HK-2 (cell line): ENCODE measurements at regions not wholly inside any gene's neighbourhood (a gene's known extent, or its start where the extent isn't known, plus 50 kb on each side); places are given as distances from the start of the nearest gene placed in this dataset.
"Not testable (repeated sequence)": the region's sequence is repeated elsewhere in the genome, so short reads cannot be mapped to it uniquely, and the experiment has no call there.

Experiments
- DNase-seq: peaks from one replicate; pipeline ENCODE4 v3.0.0-alpha.2; 2018; ENCODE audit not compliant: unreplicated experiment

DNA sequence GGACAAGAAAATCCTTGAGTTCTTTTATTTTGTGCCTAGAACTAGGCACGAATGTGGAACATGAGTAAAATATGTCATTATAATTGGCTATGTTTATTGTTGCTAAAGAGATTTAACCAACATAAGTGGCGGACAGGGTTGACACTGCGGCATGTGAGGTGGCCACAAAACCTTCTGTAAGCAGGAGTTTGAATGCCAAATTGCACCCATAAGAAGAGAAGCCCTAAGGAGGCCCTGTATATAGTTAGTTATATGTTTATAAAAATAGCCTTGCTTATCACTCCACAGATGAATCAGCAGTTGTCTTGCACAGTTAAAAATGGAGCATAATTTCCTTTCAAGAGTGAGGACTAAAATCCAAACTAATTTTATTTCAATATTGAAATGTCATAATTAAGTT, 336.1 kb downstream of the GBA3 start:
- DNase-seq = no peak

DNA sequence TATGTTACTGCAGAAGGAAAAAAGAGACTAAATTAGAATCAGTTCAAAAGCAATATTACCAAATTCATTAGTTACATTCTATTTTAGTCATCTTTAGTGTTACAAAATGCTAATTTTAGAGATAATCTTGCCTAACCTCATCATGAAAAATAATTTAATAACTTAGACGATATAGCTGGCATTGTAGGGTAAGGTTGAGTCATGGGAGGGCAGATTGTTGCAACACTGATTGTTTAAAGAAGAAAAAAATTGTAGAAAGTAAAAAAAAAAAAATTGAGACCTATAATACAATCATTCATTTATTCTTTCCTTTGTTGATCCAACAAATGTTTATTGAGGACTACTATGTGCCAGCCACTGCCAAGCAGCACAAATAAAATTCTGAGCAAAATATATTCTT, 330.9 kb downstream of the GBA3 start:
- DNase-seq = no peak

DNA sequence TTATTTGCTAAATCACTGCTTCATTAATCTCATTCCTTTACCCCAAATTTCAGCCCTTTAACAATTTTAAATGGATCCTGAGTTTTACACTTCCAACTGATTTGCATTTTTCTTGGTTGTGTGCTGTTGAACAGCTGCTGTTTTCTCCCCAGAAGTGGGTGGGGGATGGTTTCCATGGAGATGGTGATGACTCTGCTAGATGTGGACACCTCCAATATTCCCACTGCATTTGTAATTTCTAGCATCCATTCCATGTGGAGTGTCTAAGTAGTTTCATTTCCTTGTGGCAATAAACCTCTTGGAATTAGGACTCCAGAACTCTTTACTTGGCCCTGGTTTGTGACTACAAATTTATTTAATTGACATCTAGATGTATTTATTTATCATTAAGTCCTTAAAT, 330.4 kb downstream of the GBA3 start:
- no peak for DNase-seq

DNA sequence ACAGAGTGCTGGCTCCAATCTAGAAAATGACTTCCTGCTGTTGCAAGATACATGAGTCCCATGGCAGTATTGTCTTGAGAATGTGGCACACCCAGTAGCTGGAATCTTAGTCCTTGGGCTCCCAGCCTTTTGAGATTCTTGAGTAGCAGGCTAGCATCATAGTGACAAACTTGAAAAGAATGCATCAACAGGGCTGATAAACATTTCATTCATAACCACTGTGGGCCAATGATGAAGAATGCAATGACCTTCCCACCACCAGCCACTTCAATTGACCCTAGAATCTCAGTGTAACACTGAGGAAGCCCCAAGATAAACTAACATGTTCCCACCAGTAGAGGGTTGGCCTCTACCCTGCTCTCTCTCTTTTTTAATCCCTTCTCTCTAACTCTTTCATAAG, 329.3 kb downstream of the GBA3 start:
- DNase-seq = peak; percentile 38

DNA sequence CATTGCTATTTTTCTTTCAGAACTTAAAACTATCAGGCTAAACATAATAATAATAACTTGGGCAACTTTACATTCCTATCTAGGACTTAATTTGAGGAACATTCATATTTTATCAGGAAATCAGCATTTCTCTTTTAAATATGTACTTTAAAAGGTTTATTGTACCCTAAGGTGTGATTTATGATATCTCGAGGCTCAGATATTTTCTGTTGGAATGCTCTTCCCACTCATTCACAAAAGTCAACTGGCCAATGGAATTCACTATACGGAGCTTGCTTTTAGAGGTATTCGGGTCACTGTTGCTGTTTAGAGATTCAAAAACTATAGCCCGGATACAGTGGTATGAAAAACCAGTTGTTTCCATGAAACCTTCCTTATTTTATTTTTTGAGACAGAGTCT, 328.3 kb downstream of the GBA3 start:
- no peak for DNase-seq

DNA sequence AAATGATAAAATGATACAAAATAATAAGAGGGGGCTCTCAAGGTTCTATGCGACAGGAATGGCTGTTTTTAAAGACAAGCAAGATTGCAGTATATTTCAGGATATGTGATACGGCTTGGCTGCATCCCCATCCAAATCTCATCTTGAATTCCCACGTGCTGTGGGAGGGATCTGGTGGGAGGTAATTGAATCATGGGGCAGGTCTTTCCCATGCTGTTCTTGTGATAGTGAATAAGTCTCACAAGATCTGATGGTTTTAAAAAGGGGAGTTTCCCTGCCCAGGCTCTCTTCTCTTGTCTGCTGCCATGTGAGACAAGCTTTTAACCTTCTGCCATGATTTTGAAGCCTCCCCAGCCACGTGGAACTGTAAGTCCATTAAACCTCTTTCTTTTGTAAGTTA, 327.7 kb downstream of the GBA3 start:
- not testable (repeated sequence) for DNase-seq

DNA sequence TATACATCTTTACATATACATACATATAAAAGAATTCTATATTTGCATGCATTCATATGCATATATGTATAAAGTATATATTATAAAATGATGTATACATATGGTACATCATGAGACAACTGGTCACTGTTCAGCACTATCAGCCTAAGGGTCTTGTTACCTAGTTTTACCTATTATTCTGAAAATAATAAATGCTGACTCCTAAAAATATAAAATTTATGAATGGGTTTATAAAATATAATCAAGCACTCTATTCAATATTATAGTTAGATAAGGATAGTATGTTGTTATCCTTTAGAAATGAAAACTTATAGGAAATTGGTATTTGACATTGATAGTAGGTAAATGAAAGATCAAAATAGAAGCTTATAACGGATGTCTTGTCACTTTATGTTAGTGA, 324.2 kb downstream of the GBA3 start:
- no peak for DNase-seq

DNA sequence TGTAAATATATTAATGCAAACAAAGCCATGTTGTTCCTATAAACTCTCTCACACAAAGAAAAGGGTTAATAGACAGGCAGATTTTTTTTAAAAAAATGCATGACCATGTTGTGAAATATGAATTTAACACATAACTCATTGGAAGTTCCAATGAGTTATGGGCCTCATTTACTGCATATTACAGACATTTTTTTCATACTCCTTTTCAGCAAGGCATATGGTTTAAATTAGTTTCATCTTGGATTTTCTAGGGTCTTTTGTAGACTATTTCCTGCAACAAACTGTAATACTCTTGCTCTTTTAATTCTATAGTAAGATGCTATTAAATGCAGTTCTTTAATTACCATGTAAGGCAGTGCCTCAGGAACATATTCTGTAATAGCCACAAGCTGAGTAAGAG, 323.1 kb downstream of the GBA3 start:
- DNase-seq = no peak

DNA sequence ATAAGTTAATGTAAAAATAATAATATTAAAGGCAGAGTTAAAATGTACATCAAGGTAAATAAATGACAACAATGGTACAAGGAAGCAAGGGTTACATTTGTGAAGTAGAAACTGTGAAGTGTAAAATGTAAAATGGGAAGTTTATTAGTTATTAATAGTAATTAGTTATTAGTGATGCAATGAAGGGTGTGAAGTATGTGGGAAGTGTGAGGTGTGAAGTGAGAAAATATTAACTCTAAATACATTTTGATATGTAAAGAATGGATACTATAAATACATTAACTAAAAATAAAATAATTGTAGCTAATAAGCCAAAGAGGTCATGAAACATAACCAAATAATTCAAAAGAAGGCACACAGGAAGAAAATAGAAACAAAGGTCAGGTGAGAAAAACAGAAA, 316.4 kb downstream of the GBA3 start:
- DNase-seq = no peak

DNA sequence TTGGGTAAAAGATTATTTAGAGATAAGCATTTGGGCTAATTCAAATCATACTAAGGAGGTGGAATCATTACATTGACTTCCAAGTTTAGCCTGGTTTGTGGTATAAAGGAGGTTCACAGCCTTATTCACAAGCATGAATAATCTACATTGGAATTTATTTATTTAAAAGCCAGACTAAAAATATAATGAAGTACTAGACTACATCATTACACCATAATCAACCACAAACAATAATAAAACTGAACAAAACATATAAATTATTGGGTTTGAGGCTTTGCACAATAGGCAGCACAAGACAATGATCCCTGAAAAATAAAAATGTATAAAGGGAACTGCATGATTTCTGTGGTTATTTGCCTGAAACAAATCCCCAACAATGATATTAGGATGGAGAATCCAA, 314.0 kb downstream of the GBA3 start:
- DNase-seq = no peak

DNA sequence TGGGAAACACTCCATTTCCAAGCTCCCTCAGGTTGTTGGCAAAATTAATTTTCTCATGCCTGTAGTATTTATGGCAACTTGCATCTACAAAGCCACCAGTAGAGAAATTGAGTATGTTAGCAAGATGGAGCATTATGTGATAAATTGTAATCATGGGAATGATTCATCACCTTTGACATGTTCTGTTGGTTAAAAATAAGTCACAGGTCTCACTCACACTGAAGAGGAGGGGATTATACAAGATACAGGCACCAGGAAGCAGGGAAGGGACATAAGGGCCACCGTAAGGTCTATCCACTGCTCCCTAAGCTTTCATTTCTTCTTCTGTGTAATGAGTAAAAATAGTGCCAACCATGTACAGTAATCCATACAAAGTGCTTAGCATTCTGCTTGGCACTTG, 313.0 kb downstream of the GBA3 start:
- no peak for DNase-seq

DNA sequence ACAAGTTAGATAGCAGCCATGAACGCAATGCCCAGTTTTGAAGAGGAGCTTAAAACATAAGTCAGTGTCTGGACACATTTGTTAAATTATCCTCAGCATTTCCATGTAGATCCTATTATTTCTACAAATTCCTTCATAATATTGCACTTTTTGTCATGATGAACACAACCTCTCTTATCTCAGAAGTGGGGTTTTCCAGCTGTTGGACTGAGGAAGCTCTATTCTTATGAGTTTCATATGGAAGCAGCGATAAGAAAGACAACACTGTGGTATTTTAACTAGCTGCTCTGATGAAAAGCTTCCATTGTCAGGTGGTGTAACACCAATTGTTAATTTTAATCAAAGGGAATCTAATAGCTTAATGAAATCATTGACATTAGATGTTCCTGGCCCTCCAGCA, 308.7 kb downstream of the GBA3 start:
- DNase-seq = no peak

DNA sequence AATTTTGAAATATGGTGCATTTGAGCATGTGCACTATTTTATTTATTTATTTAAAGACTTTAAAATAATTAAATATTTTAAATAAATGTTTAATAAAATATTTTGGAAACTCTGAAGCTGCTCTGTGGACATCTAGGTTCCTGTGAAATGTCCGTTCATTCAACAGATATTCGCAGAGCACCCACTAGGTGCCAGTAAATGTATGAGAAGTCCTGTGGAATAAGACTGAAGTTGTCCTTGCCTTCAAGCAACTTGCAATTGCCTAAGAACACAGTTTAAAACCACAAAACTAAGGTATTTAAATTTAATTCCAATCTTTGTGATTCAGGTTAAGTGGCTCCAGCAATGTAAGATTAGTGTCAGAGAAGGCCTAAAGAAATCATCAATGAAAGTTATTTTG, 306.7 kb downstream of the GBA3 start:
- no peak for DNase-seq

DNA sequence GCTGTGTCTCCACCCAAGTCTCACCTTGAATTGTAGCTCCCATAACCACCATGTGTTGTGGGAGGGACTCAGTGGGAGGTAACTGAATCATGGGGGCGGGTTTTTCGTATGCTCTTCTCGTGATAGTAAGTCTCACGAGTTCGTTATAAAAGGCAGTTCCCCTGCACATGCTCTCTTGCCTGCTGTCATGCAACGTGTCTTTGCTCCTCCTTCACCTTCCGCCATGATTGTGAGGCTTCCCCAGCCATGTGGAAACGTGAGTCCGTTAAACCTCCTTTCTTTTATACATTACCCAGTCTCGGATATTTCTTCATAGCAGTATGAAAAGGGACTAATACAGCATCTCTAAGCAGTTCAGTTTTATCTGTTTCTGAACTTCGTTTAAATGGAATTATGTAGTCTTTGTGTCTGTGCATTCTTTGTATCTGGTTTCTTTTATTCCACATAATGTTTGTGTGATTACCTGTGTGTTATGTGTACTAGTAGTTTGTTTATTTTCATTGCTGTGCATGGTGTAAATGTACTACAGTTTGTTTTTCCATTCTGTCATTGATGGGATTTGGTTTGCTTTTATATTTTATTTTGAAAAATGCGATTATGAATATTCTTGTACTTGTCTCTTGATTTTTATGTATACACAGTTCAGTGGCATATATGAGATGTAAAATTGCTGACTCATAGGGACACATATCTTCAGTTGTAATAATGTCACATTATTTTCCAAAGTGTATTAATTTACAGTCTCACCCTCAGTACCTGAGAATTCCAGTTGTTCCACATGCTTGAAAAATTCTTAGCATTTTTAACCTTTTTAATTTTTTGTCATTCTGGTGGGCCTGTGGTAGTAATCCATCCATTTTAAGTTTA, 304.9 kb downstream of the GBA3 start:
- no peak for DNase-seq

DNA sequence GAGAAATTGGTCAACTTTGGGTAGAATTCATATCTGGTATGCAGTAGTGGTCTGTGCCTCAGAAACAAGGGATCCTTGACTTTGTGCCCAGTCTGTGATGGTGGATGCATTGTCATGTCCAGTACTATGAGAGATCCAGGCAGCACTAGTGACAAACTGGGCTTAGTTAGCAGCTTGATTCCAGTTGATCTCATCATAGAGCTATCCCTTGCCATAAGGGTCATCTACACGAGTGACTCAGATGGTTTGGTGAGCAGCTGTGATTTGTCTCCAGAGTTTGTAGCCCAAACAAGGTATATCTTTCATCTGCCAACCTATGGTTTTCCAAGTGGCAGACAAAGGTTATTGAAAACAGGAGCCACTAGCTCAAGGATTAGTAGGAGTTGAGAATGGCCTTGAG, 298.8 kb downstream of the GBA3 start:
- no peak for DNase-seq

DNA sequence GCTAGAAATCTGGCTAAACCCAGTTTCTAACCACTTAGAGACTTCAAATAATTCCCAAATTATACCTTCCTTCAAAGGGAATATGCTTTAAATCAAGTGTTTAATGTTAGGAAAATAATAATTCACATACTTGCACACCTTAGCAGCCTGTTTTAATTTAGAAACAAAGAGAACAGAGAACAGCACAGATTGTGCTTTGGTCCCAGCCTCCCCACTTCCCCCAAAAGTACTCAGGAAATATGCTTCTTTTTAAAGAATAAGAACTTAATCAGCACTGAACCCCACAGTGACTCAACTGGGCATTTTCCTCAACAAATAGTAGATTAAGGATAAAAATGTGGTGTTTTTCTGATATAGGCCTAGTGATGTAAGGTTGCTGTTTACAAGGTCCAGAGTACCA, 295.8 kb downstream of the GBA3 start:
- DNase-seq = no peak

DNA sequence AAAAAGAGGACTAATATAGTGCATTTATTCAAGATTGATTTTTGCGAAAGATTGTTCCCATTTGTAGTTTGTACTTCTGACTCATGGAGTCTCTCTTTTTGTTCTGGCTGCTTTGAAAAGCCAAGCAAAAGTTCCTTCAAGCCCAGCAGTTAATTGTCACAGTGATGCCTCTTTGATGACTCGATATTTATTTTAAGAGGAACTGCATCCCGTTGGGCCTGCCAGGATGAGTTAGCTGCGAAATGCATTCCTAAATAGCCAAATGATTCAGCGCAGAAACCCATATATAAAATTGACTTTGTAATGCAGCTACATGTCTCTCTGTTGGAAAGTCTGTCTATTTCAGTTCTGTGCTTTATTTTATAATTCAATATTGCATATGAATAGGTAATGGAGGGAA, 295.1 kb downstream of the GBA3 start:
- peak; percentile 21 for DNase-seq

DNA sequence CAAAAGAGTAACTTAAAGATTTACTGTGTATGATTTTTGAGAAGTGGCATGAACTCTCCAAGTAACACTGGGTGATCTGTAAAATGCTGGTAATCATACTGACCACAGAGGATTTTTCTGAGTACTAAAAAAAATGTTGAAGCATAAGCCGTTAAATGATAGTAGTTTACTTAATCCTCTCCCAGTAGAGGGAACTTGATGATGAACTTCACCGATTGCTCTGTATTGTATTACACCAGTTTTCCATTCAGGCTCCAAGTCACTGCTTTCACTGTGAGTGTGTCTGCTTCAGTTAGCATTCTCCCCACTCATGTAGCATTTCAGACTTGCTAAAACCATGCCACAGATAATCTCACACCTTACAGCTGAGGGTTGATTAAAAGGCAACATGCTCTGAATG, 294.1 kb downstream of the GBA3 start:
- DNase-seq = no peak

DNA sequence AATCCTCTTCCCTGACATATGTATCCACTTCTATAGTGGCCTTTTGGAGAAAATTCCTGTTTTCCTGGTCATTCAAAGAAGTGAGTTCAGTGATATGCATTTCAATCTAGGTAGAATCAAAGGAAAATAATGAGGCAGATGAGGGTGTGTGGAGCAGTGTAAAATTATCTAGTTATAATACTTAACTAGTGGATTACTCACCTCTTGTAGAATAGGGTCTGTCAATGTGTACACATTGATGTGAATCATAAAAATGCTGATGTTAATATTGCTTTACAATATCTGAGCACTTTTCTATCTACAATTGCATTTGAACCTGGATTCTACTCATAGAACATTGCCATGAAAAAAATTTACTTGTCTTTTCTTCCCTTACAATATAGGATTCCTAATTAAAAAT, 293.5 kb downstream of the GBA3 start:
- no peak for DNase-seq

DNA sequence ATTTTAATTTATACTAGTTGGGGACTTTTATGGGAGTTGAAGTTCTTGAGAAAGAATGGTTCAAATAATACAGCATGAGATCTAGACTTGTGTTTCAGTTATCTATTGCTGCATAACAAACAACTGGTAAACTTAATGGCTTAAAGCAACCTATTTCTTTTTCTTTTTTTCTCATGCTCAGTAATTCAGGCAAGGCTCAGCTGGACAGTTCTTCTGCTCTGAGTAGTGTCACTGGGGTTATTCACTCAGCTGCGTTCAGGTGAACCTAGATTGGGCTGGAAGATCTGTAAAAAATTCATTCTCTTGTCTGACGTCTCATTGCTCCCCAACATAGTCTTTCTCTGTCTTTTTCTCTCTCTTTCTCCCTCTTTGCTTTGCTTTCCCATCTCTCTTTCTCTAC, 291.7 kb downstream of the GBA3 start:
- no peak for DNase-seq

DNA sequence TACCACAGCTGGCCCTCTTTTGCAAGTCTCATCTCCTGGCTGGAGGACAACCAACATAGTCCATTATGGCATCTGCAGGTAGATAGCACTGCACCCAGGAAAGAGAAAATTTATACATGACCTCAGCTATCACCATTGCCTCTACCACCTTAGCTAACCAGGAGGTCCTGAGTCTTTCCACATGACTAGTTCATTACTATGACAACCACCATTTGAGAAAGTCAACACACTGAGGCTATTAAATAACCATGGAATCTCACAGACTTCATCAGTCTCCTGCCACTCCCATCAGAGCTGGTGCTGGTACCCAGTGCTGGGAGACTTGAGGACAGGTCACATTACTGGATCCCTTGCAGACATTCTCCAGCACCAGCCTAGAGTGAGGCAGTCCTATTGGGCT, 285.9 kb downstream of the GBA3 start:
- DNase-seq = no peak

DNA sequence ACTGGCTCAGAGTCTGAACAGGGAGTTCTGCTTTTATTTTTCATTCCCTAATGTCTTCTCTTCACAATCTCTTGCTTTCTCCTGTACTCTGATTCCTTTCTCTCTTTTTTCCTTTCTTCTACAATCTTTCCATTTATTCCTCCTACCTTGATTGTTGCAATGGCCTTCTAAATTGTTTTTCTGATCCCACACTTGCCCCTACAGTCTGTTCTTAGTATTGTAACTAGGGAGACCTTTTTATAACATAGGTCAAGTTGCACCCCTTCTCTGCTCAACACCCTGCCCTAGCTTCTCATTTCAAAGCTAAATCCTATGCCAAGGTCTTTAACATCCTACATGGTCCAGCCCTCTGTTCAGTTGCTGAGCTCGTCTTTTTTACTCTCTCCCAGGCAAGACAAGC, 277.9 kb downstream of the GBA3 start:
- no peak for DNase-seq

DNA sequence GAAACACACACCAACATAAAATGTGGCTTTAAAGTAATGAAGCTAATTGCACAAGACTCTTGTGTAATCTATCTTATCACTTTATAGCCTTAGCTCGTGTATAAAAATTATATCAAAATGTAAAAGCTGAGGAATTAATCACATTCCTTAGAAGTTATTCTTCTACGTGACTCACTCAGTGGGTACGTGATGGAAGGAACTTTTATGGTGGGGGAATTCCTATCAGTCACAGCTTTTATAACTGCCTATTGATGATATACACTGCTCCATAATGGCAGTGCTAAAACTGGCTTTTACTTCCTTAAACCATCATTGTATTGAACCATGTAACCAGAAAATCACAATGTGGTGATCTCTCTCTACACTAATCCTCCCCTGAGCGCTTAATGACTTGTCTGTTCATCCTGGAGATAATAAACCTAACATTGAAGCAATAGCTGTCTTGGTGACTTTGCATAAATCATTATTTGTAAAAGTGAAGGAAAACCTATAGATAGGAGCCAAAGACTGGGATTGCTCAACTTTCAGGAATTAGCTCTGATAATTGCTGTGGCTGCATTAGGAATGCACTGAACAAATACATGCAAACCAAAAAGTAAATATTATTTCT, 276.7 kb downstream of the GBA3 start:
- DNase-seq = no peak

DNA sequence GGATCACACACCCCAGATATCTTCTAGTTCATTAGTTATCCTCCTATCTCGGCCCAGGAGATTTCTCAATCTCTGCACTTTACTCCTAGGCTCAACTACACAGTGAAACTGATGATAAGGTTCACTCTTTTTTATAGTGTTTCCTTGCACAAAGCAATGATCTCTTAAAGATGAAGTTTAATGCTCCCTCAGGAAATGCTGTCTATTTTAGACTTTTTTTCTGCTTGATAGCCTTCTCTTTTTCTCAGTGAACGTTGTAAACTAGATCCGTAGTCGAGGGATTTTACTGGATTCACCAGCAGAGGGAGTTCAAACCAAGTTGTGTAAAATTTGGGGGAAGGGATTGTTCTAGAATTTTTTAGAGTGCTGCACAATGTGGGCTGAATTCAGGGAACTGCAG, 269.6 kb downstream of the GBA3 start:
- DNase-seq = no peak
